ENCODE measurements at regions not wholly inside any gene's neighbourhood (a gene's known extent, or its start where the extent isn't known, plus 50 kb on each side); places are given as distances from the start of the nearest gene placed in this dataset.

GRCh38 chr1:42033629-42034028 lies 114.9 kb upstream of the HIVEP3 start:
- TF ChIP-seq GABPA (IDR thresholded peaks at IDR 0.05; ENCODE audit: low read depth) = no peak
- no peak for TF ChIP-seq CTCF (IDR thresholded peaks at IDR 0.05; ENCODE audit: insufficient read depth, low read length)
- Histone ChIP-seq H3K27me3 (ENCODE audit: insufficient read depth, poor library complexity, severe bottlenecking) (no peaks in the 10 kb centered on the region), H3K4me3 (replicated peaks; ENCODE audit: insufficient read depth, low read length) (no peak overlapping the region), H3K27ac (replicated peaks) (no peak overlapping the region)
- DNase-seq (ENCODE audit: low read depth in 1 of 2, low spot score in 1 of 2) = no peak

- TF ChIP-seq CTCF (IDR thresholded peaks at IDR 0.05; ENCODE audit: insufficient read depth, low read length) (no peak), SPI1 (IDR thresholded peaks at IDR 0.05; ENCODE audit: borderline replicate concordance, low read depth) (no peak), POLR2AphosphoS5 (IDR thresholded peaks at IDR 0.05; ENCODE audit: low read depth) (no peak), GABPA (IDR thresholded peaks at IDR 0.05; ENCODE audit: low read depth) (no peak), REST (IDR thresholded peaks at IDR 0.05; ENCODE audit: insufficient replicate concordance, low read depth) (no peak)
- Histone ChIP-seq H3K27me3 (ENCODE audit: insufficient read depth, poor library complexity, severe bottlenecking) (no peaks in the 10 kb centered on the region), H3K4me3 (replicated peaks; ENCODE audit: insufficient read depth, low read length) (no peak overlapping the region), H3K27ac (replicated peaks) (no peak overlapping the region)
- no peak for DNase-seq (ENCODE audit: low read depth in 1 of 2, low spot score in 1 of 2)
These were observed 99.0 kb upstream of the HIVEP3 start for GRCh38 chr1:42017730-42018129.

- Histone ChIP-seq H3K27ac (replicated peaks) (no peak overlapping the region), H3K27me3 (ENCODE audit: insufficient read depth, poor library complexity, severe bottlenecking) (no peaks in the 10 kb centered on the region), H3K4me3 (replicated peaks; ENCODE audit: insufficient read depth, low read length) (no peak overlapping the region)
- TF ChIP-seq SPI1 (IDR thresholded peaks at IDR 0.05; ENCODE audit: borderline replicate concordance, low read depth) (no peak), CTCF (IDR thresholded peaks at IDR 0.05; ENCODE audit: insufficient read depth, low read length) (no peak), REST (IDR thresholded peaks at IDR 0.05; ENCODE audit: insufficient replicate concordance, low read depth) (no peak), GABPA (IDR thresholded peaks at IDR 0.05; ENCODE audit: low read depth) (no peak)
- no peak for DNase-seq (ENCODE audit: low read depth in 1 of 2, low spot score in 1 of 2)
These were observed 98.5 kb upstream of the HIVEP3 start for GRCh38 chr1:42017259-42017658.

- no peak overlapping the region for H3K27ac ChIP-seq (replicated peaks)
- no peak for DNase-seq (ENCODE audit: low read depth in 1 of 2, low spot score in 1 of 2)
- no peak overlapping the region for H3K4me3 ChIP-seq (replicated peaks; ENCODE audit: insufficient read depth, low read length)
- TF ChIP-seq REST (IDR thresholded peaks at IDR 0.05; ENCODE audit: insufficient replicate concordance, low read depth) (no peak), POLR2AphosphoS5 (IDR thresholded peaks at IDR 0.05; ENCODE audit: low read depth) (no peak), GABPA (IDR thresholded peaks at IDR 0.05; ENCODE audit: low read depth) (no peak), CTCF (IDR thresholded peaks at IDR 0.05; ENCODE audit: insufficient read depth, low read length) (no peak), SPI1 (IDR thresholded peaks at IDR 0.05; ENCODE audit: borderline replicate concordance, low read depth) (no peak)
- H3K27me3 ChIP-seq (ENCODE audit: insufficient read depth, poor library complexity, severe bottlenecking) = no peaks in the 10 kb centered on the region
These were observed 96.1 kb upstream of the HIVEP3 start for GRCh38 chr1:42014823-42015222.

Measured in HL-60 (cell line).